B cell (primary cell): ENCODE measurements at regions not wholly inside any gene's neighbourhood (a gene's known extent, or its start where the extent isn't known, plus 50 kb on each side); places are given as distances from the start of the nearest gene placed in this dataset.

Source experiments
- CTCF ChIP-seq: fragments of 200-600 bp; IDR thresholded peaks from one replicate; pipeline ENCODE4 v1.8.0; 2022; ENCODE audit warnings: antibody characterized with exemption, mild to moderate bottlenecking
- EZH2 ChIP-seq: IDR thresholded peaks from 2 replicates; pipeline ENCODE4 v1.6.1; 2012; ENCODE audit warnings: borderline replicate concordance, low read depth, mild to moderate bottlenecking, moderate library complexity, low read length; ENCODE audit not compliant: insufficient read depth, poor library complexity, severe bottlenecking

GRCh38 chr19:28297586-28298157 is 915.3 kb downstream of the UQCRFS1 start:
- TF ChIP-seq CTCF = no peak
- TF ChIP-seq EZH2 = no peak
